OCI-LY1 (cell line): ENCODE measurements at regions not wholly inside any gene's neighbourhood (a gene's known extent, or its start where the extent isn't known, plus 50 kb on each side); places are given as distances from the start of the nearest gene placed in this dataset.

Experiments
- H2AFZ ChIP-seq: fragments of 200-600 bp; sonication (generic), shearing (Covaris generic); 2 replicates; pipeline ENCODE4 v1.6.0; 2014; ENCODE audit warnings: antibody characterized with exemption, mild to moderate bottlenecking, low read length
- H3F3A ChIP-seq: fragments of 200-600 bp; sonication (generic), shearing (Covaris generic); 2 replicates; pipeline ENCODE4 v1.6.0; 2014; ENCODE audit warnings: mild to moderate bottlenecking, antibody characterized with exemption, low read length, moderate library complexity; ENCODE audit not compliant: insufficient read depth
- H3K27ac ChIP-seq: fragments of 200-600 bp; sonication (generic); 2 replicates; pipeline ENCODE4 v1.5.1; 2014; ENCODE audit warnings: low read length, mixed run types, mild to moderate bottlenecking, low read depth; ENCODE audit not compliant: poor library complexity, severe bottlenecking
- H3K27me3 ChIP-seq: fragments of 200-600 bp; sonication (generic); 2 replicates; pipeline ENCODE4 v1.6.0; 2014; ENCODE audit warnings: antibody characterized with exemption, mild to moderate bottlenecking, low read length, moderate library complexity; ENCODE audit not compliant: insufficient read depth
- H3K36me3 ChIP-seq: fragments of 200-600 bp; sonication (generic); 2 replicates; pipeline ENCODE4 v1.6.1; 2014; ENCODE audit warnings: mild to moderate bottlenecking, antibody characterized with exemption, low read length, moderate library complexity, mixed read lengths; ENCODE audit not compliant: insufficient read depth
- H3K4me1 ChIP-seq: fragments of 200-600 bp; sonication (generic); 2 replicates; pipeline ENCODE4 v1.5.1; 2014; ENCODE audit warnings: mild to moderate bottlenecking, low read length, moderate library complexity; ENCODE audit not compliant: insufficient read depth, severe bottlenecking
- H3K4me2 ChIP-seq: fragments of 200-600 bp; sonication (generic), shearing (Covaris generic); 2 replicates; pipeline ENCODE4 v1.6.1; 2014; ENCODE audit warnings: low read length
- H3K4me3 ChIP-seq: fragments of 200-600 bp; sonication (generic); 2 replicates; pipeline ENCODE4 v1.5.1; 2014; ENCODE audit warnings: low read length, low read depth, mild to moderate bottlenecking, mixed read lengths; ENCODE audit not compliant: poor library complexity, severe bottlenecking
- H3K79me2 ChIP-seq: fragments of 200-600 bp; shearing (Covaris generic); 2 replicates; pipeline ENCODE4 v1.6.1; 2016; ENCODE audit warnings: mixed run types, low read length, mixed read lengths; ENCODE audit not compliant: insufficient read depth
- H3K9ac ChIP-seq: fragments of 200-600 bp; sonication (generic), shearing (Covaris generic); 2 replicates; pipeline ENCODE4 v1.6.1; 2014; ENCODE audit warnings: mild to moderate bottlenecking, low read length, mixed read lengths
- H3K9me2 ChIP-seq: fragments of 200-600 bp; sonication (generic), shearing (Covaris generic); 2 replicates; pipeline ENCODE4 v1.6.1; 2014; ENCODE audit warnings: low read depth, mild to moderate bottlenecking, low read length, mixed read lengths
- H3K9me3 ChIP-seq: fragments of 200-600 bp; shearing (Covaris generic); 2 replicates; pipeline ENCODE4 v1.6.1; 2014; ENCODE audit warnings: low read length, mixed read lengths
- H4K20me1 ChIP-seq: fragments of 200-600 bp; sonication (generic), shearing (Covaris generic); 2 replicates; pipeline ENCODE4 v1.6.0; 2016; ENCODE audit warnings: mild to moderate bottlenecking, low read length; ENCODE audit not compliant: insufficient read depth
- CTCF ChIP-seq: fragments of 200-600 bp; sonication (generic), shearing (Covaris generic); IDR thresholded peaks from 2 replicates; pipeline ENCODE4 v1.5.1; 2017; ENCODE audit warnings: mild to moderate bottlenecking, antibody characterized with exemption, low read length, moderate library complexity, mixed read lengths
- EZH2 ChIP-seq: fragments of 200-600 bp; sonication (generic), shearing (Covaris generic); IDR thresholded peaks from 2 replicates; pipeline ENCODE4 v1.8.0; 2017; ENCODE audit warnings: borderline replicate concordance, mixed run types, mild to moderate bottlenecking, antibody characterized with exemption, low read length, moderate library complexity, mixed read lengths

DNA sequence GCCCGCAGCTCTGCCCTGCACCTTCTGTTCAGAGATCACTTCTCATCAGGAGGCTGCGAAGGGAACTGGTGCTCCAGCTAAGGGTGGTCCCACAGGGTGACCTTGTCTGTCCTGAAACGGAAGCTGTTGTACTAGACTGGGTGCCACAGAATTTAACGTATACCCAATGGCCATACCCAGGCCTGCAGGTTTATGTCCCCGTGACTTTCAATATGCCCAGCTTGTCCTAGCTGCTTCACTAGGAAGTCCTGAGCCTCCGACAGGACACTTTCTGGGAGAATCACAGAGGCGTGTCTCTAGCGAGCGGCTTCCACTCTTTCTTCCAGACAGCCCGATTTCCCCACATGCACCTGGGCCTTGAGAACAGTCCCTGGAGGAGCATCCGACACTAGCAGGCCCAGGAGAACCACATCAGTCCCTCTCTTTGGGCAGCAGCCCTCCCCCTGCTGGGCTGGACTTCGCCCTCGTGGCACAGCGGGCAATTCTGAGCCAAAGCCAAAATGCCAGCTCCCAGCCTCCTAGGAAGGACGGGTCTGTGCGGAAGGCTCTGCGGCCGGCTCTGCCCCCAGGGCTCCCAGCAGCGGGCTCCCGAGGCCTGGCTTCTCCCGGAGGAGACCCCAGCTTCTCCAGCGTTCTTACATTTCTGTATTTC is 91.9 kb upstream of the OTOS start:
- H3F3A ChIP-seq: no peaks in the 10 kb centered on the region
- H2AFZ ChIP-seq: no peak overlapping the region
- TF ChIP-seq EZH2: no peak
- TF ChIP-seq CTCF: no peak
- H3K36me3 ChIP-seq: no peaks in the 10 kb centered on the region
- H3K4me2 ChIP-seq: no peak overlapping the region
- no peak overlapping the region for H3K4me3 ChIP-seq
- H3K9ac ChIP-seq: no peak overlapping the region
- no peaks in the 10 kb centered on the region for H3K9me2 ChIP-seq
- no peaks in the 10 kb centered on the region for H3K27me3 ChIP-seq
- no peaks in the 10 kb centered on the region for H3K79me2 ChIP-seq
- no peak overlapping the region for H3K27ac ChIP-seq
- H4K20me1 ChIP-seq: no peaks in the 10 kb centered on the region
- peaks cover 4% of the 10 kb centered on the region; the same call in 1 of the 2 replicates for H3K9me3 ChIP-seq
- no peaks in the 10 kb centered on the region for H3K4me1 ChIP-seq

- Histone ChIP-seq H3K4me2 (peak overlapping the region; percentile 40; the same call in 1 of the 2 replicates), H3F3A (no peaks in the 10 kb centered on the region), H3K9me3 (peaks cover 4% of the 10 kb centered on the region; the same call in 1 of the 2 replicates), H3K36me3 (no peaks in the 10 kb centered on the region), H3K9ac (no peak overlapping the region), H3K27ac (no peak overlapping the region), H3K27me3 (no peaks in the 10 kb centered on the region), H4K20me1 (no peaks in the 10 kb centered on the region), H2AFZ (no peak overlapping the region), H3K4me1 (no peaks in the 10 kb centered on the region), H3K9me2 (no peaks in the 10 kb centered on the region), H3K79me2 (no peaks in the 10 kb centered on the region), H3K4me3 (no peak overlapping the region)
- TF ChIP-seq CTCF (peak; percentile 36; the same call in 1 of the 2 replicates), EZH2 (no peak)
These were observed 92.8 kb upstream of the OTOS start for GRCh38 chr2:240232961-240233884.

DNA sequence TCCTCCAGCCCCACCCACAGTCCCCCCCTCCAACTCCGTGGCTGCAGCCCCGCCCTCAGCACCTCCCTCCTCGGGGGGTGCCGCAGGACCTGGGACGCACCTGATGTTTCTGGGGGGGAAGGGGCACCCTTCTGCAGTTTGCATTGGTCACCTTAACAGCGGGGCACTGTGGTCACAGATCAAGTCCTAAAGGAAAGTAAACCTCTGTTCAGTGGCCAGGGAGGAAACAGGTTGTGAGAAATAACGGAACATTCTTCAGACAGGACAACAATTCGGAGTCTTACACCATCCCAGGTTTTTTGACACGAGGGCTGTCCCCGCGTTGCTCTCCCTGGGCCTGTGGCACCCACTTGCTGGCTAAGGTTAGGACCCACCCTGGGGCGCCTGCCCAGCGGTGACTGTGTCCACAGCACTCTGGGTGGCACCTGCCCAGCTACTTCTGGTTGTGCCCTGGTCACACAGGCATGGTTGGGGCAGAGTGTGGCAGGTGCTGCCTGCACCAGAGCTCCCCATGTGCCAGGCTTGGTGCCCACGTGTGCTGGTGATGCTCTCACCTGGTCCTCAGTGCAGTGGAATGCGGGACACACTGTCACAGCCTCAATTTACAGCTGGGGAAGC is 93.5 kb upstream of the OTOS start:
- TF ChIP-seq CTCF: no peak
- no peak for TF ChIP-seq EZH2
- Histone ChIP-seq H3K4me2 (no peak overlapping the region), H3K9me2 (no peaks in the 10 kb centered on the region), H2AFZ (no peak overlapping the region), H4K20me1 (no peaks in the 10 kb centered on the region), H3K9me3 (peaks cover 4% of the 10 kb centered on the region; the same call in 1 of the 2 replicates), H3F3A (no peaks in the 10 kb centered on the region), H3K36me3 (no peaks in the 10 kb centered on the region), H3K27me3 (no peaks in the 10 kb centered on the region), H3K27ac (no peak overlapping the region), H3K9ac (no peak overlapping the region), H3K79me2 (no peaks in the 10 kb centered on the region), H3K4me3 (no peak overlapping the region), H3K4me1 (no peaks in the 10 kb centered on the region)
